ENCODE measurements at regions not wholly inside any gene's neighbourhood (a gene's known extent, or its start where the extent isn't known, plus 50 kb on each side); places are given as distances from the start of the nearest gene placed in this dataset.

DNA sequence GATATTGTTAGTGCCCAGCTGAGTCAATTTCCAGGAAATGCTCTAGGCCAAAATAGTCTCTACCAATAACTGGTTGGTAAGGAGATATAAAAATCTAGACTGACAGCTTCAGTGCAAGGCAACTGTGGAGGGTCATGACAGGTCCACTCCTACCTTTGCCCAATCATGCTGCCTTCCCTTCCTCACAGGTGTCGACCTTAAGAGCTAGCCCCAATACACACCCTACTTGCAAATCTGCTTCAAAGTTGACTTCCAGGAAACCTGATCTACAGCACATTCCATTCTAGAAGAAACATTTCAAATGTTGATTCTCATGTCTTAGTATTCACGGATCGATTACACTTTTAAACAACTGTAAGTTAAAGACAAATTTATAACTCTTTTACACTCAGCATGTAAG is 1455.5 kb downstream of the TECRL start:
- no peak for TF ChIP-seq EZH2phosphoT487 (IDR thresholded peaks at IDR 0.05; ENCODE audit: low read length)
- TF ChIP-seq, protein P1, sequence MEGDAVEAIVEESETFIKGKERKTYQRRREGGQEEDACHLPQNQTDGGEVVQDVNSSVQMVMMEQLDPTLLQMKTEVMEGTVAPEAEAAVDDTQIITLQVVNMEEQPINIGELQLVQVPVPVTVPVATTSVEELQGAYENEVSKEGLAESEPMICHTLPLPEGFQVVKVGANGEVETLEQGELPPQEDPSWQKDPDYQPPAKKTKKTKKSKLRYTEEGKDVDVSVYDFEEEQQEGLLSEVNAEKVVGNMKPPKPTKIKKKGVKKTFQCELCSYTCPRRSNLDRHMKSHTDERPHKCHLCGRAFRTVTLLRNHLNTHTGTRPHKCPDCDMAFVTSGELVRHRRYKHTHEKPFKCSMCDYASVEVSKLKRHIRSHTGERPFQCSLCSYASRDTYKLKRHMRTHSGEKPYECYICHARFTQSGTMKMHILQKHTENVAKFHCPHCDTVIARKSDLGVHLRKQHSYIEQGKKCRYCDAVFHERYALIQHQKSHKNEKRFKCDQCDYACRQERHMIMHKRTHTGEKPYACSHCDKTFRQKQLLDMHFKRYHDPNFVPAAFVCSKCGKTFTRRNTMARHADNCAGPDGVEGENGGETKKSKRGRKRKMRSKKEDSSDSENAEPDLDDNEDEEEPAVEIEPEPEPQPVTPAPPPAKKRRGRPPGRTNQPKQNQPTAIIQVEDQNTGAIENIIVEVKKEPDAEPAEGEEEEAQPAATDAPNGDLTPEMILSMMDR (IDR thresholded peaks at IDR 0.05; ENCODE audit: low read length): no peak
